GM21619 (cell line): ENCODE measurements at regions not wholly inside any gene's neighbourhood (a gene's known extent, or its start where the extent isn't known, plus 50 kb on each side); places are given as distances from the start of the nearest gene placed in this dataset.
"Not testable (repeated sequence)": the region's sequence is repeated elsewhere in the genome, so short reads cannot be mapped to it uniquely, and the experiment has no call there.

Source experiments
- ATAC-seq: cut with Tn5 transposase; IDR thresholded peaks from one replicate; pipeline ENCODE4 v1.9.1; 2021; ENCODE audit not compliant: unreplicated experiment

GRCh38 chr1:199931666-199932377 is 95.7 kb upstream of the NR5A2 start:
- no peak for ATAC-seq

GRCh38 chr1:199932462-199932861 is 95.0 kb upstream of the NR5A2 start:
- no peak for ATAC-seq

GRCh38 chr1:199936441-199936840 is 91.1 kb upstream of the NR5A2 start:
- ATAC-seq = no peak

GRCh38 chr1:199937161-199937560 is 90.3 kb upstream of the NR5A2 start:
- no peak for ATAC-seq

- no peak for ATAC-seq
Observed at GRCh38 chr1:199937661-199938060, 89.8 kb upstream of the NR5A2 start.

- ATAC-seq = no peak
Observed at GRCh38 chr1:199944986-199945385, 82.5 kb upstream of the NR5A2 start.

- no peak for ATAC-seq
Observed at GRCh38 chr1:199945591-199945990, 81.9 kb upstream of the NR5A2 start.

- no peak for ATAC-seq
Observed at GRCh38 chr1:199946305-199947155, 81.0 kb upstream of the NR5A2 start.

GRCh38 chr1:199948587-199949280 is 78.8 kb upstream of the NR5A2 start:
- ATAC-seq = no peak

- not testable (repeated sequence) for ATAC-seq
Observed at GRCh38 chr1:199951005-199951404, 76.5 kb upstream of the NR5A2 start.

- no peak for ATAC-seq
Observed at GRCh38 chr1:199953651-199954050, 73.9 kb upstream of the NR5A2 start.

- ATAC-seq = no peak
Observed at GRCh38 chr1:199954699-199955098, 72.8 kb upstream of the NR5A2 start.

GRCh38 chr1:199955235-199955634 is 72.3 kb upstream of the NR5A2 start:
- ATAC-seq = no peak

GRCh38 chr1:199956005-199956404 is 71.5 kb upstream of the NR5A2 start:
- ATAC-seq = no peak

- no peak for ATAC-seq
Observed at GRCh38 chr1:199959033-199959774, 68.3 kb upstream of the NR5A2 start.

GRCh38 chr1:199959775-199960110 is 67.8 kb upstream of the NR5A2 start:
- no peak for ATAC-seq

- ATAC-seq = no peak
Observed at GRCh38 chr1:199970125-199970524, 57.4 kb upstream of the NR5A2 start.

- ATAC-seq = no peak
Observed at GRCh38 chr1:199976496-199977144, 50.9 kb upstream of the NR5A2 start.
